Common myeloid progenitor, CD34-positive (primary cell): ENCODE measurements at regions not wholly inside any gene's neighbourhood (a gene's known extent, or its start where the extent isn't known, plus 50 kb on each side); places are given as distances from the start of the nearest gene placed in this dataset.
"Not testable (repeated sequence)": the region's sequence is repeated elsewhere in the genome, so short reads cannot be mapped to it uniquely, and the experiment has no call there.

Experiments used
- CTCF ChIA-PET: fragments of 350-600 bp; sonication (Branson Sonifier 250); formaldehyde crosslinking; loops from one replicate; lab custom pipeline; 2021; ENCODE audit warnings: antibody characterized with exemption; lab: Charles Lee
- POLR2A ChIA-PET: fragments of 350-600 bp; sonication (Branson Sonifier 250); formaldehyde crosslinking; loops from one replicate; lab custom pipeline; 2021; ENCODE audit warnings: antibody characterized with exemption; lab: Charles Lee
- DNase-seq, 3 donors: peaks; one replicate each; pipeline versions ENCODE4 v3.0.0 to v3.0.0-alpha.2; 2013
- H3K27ac ChIP-seq, 2 experiments: 1 replicate in 1 of 2; 2 replicates in 1 of 2; pipeline ENCODE4 v1.7.0; 2013; ENCODE audit warnings: inconsistent platforms in 2 of 2, low read length in 2 of 2, mild to moderate bottlenecking in 2 of 2, low read depth in 1 of 2, moderate library complexity in 1 of 2; ENCODE audit not compliant: severe bottlenecking in 2 of 2, insufficient read depth in 1 of 2, poor library complexity in 1 of 2
- H3K27me3 ChIP-seq, 5 experiments: replicated peaks in 2 of 5; 1 replicate in 3 of 5; 2 replicates in 2 of 5; pipeline versions ENCODE4 v1.6.1 to v1.7.0; 2013; ENCODE audit warnings: low read length in 4 of 5, mild to moderate bottlenecking in 2 of 5, moderate library complexity in 2 of 5, inconsistent platforms in 1 of 5; ENCODE audit not compliant: insufficient read depth in 5 of 5, control insufficient read depth in 4 of 5
- H3K36me3 ChIP-seq, 4 experiments: 1 replicate in 2 of 4; 2 replicates in 2 of 4; pipeline versions ENCODE4 v1.6.1 to v1.7.0; 2013; ENCODE audit warnings: low read length in 3 of 4, control low read depth in 1 of 4, mild to moderate bottlenecking in 1 of 4; ENCODE audit not compliant: control insufficient read depth in 4 of 4, insufficient read depth in 4 of 4
- H3K4me1 ChIP-seq, 4 experiments: 1 replicate in 3 of 4; 2 replicates in 1 of 4; pipeline versions ENCODE4 v1.6.1 to v1.7.1; 2013; ENCODE audit warnings: low read length in 3 of 4, mild to moderate bottlenecking in 3 of 4, control low read depth in 1 of 4, inconsistent platforms in 1 of 4, moderate library complexity in 1 of 4; ENCODE audit not compliant: control insufficient read depth in 4 of 4, insufficient read depth in 4 of 4; ENCODE audit errors: control extremely low read depth in 1 of 4
- H3K4me3 ChIP-seq, 7 experiments: 1 replicate in 4 of 7; 2 replicates in 3 of 7; pipeline versions ENCODE4 v1.5.1 to v1.7.0; 2013; ENCODE audit warnings: mild to moderate bottlenecking in 7 of 7, low read length in 6 of 7, moderate library complexity in 6 of 7, inconsistent platforms in 2 of 7, low read depth in 2 of 7, control low read depth in 1 of 7; ENCODE audit not compliant: insufficient read depth in 4 of 7, control insufficient read depth in 1 of 7; ENCODE audit errors: extremely low read depth in 1 of 7
- H3K9me3 ChIP-seq, 5 experiments: 1 replicate in 4 of 5; 2 replicates in 1 of 5; pipeline versions ENCODE4 v1.6.1 to v1.7.1; 2013; ENCODE audit warnings: low read length in 4 of 5, mild to moderate bottlenecking in 2 of 5, inconsistent platforms in 1 of 5, low read depth in 1 of 5, moderate library complexity in 1 of 5; ENCODE audit not compliant: control insufficient read depth in 4 of 5, insufficient read depth in 2 of 5; ENCODE audit errors: control extremely low read depth in 1 of 5
- WGBS: methylation state at CpG from one replicate; pipeline ENCODE4 v1.1.5; 2013; ENCODE audit not compliant: insufficient coverage; 5-methylcytosine and 5-hydroxymethylcytosine counted together

DNA sequence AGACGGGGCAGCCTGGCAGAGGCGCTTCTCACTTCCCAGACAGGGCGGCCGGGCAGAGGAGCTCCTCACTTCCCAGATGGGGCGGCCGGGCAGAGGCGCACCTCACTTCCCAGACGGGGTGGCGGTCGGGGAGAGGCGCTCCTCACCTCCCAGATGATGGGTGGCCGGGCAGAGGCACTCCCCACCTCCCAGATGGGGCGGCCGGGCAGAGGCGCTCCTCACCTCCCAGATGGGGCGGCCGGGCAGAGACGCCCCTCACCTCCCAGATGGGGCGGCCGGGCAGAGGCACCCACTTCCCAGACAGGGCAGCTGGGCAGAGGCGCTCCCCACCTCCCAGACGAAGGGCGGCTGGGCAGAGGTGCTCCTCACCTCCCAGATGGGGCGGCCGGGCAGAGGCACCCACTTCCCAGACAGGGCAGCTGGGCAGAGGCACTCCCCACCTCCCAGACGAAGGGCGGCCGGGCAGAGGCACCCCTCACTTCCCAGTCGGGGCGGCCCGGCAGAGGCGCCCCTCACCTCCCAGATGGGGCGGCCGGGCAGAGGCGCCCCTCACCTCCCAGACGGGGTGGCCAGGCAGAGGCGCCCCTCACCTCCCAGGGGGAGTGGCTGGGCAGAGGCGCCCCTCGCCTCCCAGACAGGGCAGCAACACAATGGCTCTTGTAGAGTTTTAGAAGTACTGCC lies 258.8 kb downstream of the HAPSTR1 start:
- peaks cover 0 to 17% (median 5%) of the 10 kb centered on the region in 5 experiments for H3K9me3 ChIP-seq
- DNase-seq, POLR2A ChIA-PET, H3K27ac ChIP-seq, H3K4me1 ChIP-seq, H3K36me3 ChIP-seq, H3K27me3 ChIP-seq, H3K4me3 ChIP-seq, CTCF ChIA-PET: not testable (repeated sequence)
- WGBS, result 97% methylated on average over 30 of the region's 39 CpGs

DNA sequence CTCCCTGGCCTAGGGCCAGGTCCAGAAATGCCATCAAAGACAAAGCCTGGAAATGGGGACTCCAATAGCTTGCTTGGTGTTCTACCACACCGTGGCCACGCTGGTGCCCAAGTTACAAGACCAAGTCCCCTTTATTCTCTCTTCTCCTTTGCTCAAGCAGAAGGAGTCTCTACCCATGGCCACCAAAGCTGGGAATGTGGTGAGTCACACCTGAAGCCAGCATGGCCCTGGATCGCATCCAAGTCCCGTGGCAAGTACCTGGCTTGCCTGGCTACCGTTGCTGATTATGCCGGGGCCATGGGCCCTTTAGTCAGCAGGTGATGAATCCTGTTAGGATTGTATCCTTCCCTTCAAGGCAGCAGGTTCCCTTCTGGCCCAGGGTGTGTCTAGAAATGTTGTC lies 260.0 kb downstream of the HAPSTR1 start:
- CTCF ChIA-PET, result interaction anchor here (0.6 kb wide), 1 partner anchor 12 kb away, joined by 3 read pairs; no protein-coding TSS in a partner anchor
- WGBS, result 96% methylated on average over 6 of the region's 6 CpGs
- no peak for DNase-seq
- Histone ChIP-seq H3K27me3 (no peaks in the 10 kb centered on the region), H3K9me3 (peaks cover 0 to 17% (median 5%) of the 10 kb centered on the region in 5 experiments), H3K36me3 (no peaks in the 10 kb centered on the region), H3K27ac (no peak overlapping the region), H3K4me1 (no peaks in the 10 kb centered on the region), H3K4me3 (no peak overlapping the region)
- POLR2A ChIA-PET, result no interaction called here

DNA sequence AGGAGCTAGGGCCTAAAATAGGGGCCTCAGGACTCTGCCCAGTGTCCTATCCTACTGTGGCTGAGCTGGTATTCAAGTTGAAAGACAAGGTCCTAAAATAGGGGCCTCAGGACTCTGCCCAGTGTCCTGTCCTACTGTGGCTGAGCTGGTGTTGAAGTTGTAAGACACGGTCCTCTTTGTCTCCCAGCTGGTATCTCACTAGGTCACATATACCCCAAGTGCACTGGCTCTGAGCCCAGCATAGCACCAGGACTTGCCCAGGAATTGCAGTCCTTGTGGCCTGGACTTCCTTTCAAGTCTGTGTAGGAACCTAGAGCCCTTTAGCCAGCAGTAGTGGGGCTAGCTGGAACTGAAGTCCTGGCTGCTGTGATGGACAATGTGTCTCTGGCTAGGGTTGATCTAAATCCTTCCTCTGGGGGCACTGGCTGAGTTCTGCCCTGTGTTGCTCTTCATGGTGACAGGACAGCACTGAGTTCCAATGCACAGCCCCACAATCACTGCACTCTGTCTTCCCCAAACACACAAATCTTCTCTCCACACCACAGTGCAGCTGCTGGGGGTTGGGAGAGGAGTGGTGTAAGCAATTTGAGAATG lies 260.5 kb downstream of the HAPSTR1 start:
- no peaks in the 10 kb centered on the region for H3K36me3 ChIP-seq
- ChIA-PET CTCF (interaction anchor here (0.6 kb wide), 1 partner anchor 13 kb away, joined by 3 read pairs; no protein-coding TSS in a partner anchor), POLR2A (no interaction called here)
- DNase-seq, result no peak
- H3K4me3 ChIP-seq, result no peak overlapping the region
- peaks cover 0 to 17% (median 5%) of the 10 kb centered on the region in 5 experiments for H3K9me3 ChIP-seq
- no peak overlapping the region for H3K27ac ChIP-seq
- H3K4me1 ChIP-seq, result no peaks in the 10 kb centered on the region
- WGBS, result 100% methylated on average over 1 of the region's 1 CpG
- no peaks in the 10 kb centered on the region for H3K27me3 ChIP-seq

DNA sequence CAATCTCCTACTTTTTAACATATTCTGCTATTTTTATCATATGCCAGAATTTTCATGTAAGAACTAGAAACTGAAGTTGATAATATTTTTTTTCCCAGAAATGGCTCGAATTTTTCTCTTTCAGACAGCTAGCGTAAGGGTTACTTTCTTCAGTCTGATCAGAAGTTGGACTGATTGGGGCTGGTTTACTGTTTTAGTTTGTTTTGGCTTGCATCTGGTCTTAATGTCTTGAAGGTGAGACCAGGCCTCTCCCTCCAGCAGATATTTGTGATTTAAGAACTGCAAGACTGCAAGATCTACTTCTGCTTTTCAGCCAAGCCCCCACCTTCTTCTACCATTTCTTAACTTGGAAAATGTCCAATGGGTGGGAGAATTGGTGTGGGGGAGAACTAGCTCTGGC lies 266.4 kb downstream of the HAPSTR1 start:
- POLR2A ChIA-PET, result no interaction called here
- 100% methylated on average over 2 of the region's 2 CpGs for WGBS
- CTCF ChIA-PET, result no interaction called here
- H3K27ac ChIP-seq, result no peak overlapping the region
- peaks cover 0 to 3% (median 0%) of the 10 kb centered on the region in 5 experiments for H3K9me3 ChIP-seq
- DNase-seq, result no peak
- H3K36me3 ChIP-seq, result no peaks in the 10 kb centered on the region
- no peaks in the 10 kb centered on the region for H3K27me3 ChIP-seq
- H3K4me3 ChIP-seq, result no peak overlapping the region
- H3K4me1 ChIP-seq, result no peaks in the 10 kb centered on the region

DNA sequence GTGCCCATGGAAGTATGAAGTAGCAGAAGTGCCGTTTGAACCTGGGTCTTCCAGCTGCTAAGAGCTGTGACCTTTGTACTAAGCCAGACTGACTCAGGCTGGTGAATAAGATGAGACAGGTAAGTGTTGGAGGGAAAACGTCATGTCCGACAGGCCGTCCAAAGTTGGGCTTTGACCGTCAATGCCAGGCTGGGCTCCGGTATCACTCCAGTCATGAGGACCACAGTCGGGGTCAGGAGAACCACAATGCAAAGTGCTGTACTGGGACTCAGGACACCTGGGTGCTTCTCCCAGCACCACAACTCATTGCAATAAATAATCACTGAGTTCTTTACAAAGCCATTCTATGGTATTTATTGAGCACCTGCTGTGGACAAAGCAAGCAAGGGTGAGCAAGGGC lies 268.6 kb downstream of the HAPSTR1 start:
- Histone ChIP-seq H3K9me3 (peaks cover 0 to 3% (median 0%) of the 10 kb centered on the region in 5 experiments), H3K4me3 (no peak overlapping the region), H3K36me3 (no peaks in the 10 kb centered on the region), H3K27me3 (no peaks in the 10 kb centered on the region), H3K27ac (no peak overlapping the region), H3K4me1 (no peaks in the 10 kb centered on the region)
- DNase-seq, result no peak
- POLR2A ChIA-PET, result no interaction called here
- WGBS, result 96% methylated on average over 6 of the region's 7 CpGs
- CTCF ChIA-PET, result no interaction called here

DNA sequence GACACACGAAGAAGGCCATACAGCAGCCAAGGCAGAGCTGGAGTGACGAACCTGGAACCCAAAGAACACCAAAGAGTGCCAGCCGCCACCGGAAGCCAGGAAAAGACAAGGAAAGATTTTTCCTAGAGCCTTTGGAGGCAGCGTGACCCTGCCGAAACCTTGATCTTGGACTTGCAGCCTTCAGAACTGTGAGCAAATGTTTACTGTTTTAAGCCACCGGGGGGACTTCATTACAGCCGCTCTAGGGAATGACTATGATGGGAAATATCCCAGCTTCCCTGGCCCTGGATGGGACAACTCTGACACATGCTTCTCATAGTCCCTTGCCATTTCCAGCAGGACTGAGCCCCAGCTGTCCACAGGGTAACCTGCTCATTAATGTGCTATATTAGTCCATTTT lies 270.6 kb downstream of the HAPSTR1 start:
- Histone ChIP-seq H3K9me3 (no peaks in the 10 kb centered on the region), H3K4me1 (no peaks in the 10 kb centered on the region), H3K27ac (no peak overlapping the region), H3K27me3 (no peaks in the 10 kb centered on the region), H3K36me3 (no peaks in the 10 kb centered on the region), H3K4me3 (no peak overlapping the region)
- ChIA-PET POLR2A (no interaction called here), CTCF (no interaction called here)
- 96% methylated on average over 8 of the region's 8 CpGs for WGBS
- DNase-seq, result no peak

DNA sequence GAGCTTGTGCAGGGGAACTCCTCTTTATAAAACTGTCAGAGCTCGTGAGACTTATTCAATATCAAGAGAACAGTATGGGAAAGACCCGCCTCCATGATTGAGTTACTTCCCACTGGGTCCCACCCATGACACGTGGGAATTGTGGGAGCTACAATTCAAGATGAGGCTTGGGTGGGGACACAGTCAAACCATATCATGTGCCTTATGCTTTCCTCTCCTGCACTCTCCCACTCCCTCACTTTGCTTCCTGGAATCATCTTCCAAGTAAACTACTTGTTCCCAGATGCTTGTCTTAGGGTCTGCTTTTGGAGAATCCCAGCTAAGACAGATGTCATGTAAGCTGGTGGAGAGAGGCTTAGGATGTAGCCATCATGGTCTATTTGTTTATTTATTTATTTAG lies 271.2 kb downstream of the HAPSTR1 start:
- no peak overlapping the region for H3K4me3 ChIP-seq
- 100% methylated on average over 3 of the region's 3 CpGs for WGBS
- no peaks in the 10 kb centered on the region for H3K4me1 ChIP-seq
- ChIA-PET POLR2A (no interaction called here), CTCF (no interaction called here)
- DNase-seq, result no peak
- H3K27ac ChIP-seq, result no peak overlapping the region
- no peaks in the 10 kb centered on the region for H3K27me3 ChIP-seq
- no peaks in the 10 kb centered on the region for H3K36me3 ChIP-seq
- no peaks in the 10 kb centered on the region for H3K9me3 ChIP-seq
